ENCODE measurements at regions not wholly inside any gene's neighbourhood (a gene's known extent, or its start where the extent isn't known, plus 50 kb on each side); places are given as distances from the start of the nearest gene placed in this dataset.
"Not testable (repeated sequence)": the region's sequence is repeated elsewhere in the genome, so short reads cannot be mapped to it uniquely, and the experiment has no call there.

DNA sequence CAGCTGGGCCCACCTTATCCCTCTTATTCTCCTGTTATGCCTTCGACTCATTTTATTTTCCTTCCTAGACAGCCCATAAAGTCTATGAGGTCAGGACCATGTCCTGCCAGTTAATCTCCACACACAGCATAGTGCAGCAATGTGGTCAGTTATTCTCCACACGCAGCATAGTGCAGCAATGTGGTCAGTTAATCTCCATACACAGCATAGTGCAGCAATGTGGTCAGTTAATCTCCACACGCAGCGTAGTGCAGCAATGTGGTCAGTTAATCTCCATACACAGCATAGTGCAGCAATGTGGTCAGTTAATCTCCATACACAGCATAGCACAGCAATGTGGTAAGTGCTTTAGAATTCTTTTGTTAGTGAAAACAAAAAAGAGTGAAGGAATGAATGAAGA, 77.8 kb downstream of the TEX36 start:
- H3K4me1 ChIP-seq (ENCODE audit: control insufficient read depth, insufficient read depth, low read length): no peaks in the 10 kb centered on the region
- DNase-seq: no peak
- no peaks in the 10 kb centered on the region for H3K36me3 ChIP-seq (ENCODE audit: control insufficient read depth, insufficient read depth, low read length)
- no peak overlapping the region for H3K4me3 ChIP-seq (ENCODE audit: low read length)
- peaks cover under 1% of the 10 kb centered on the region for H3K9me3 ChIP-seq (ENCODE audit: control insufficient read depth, low read depth, low read length)
- WGBS (ENCODE audit: insufficient coverage, low lambda C conversion rate): no CpG with 5 or more reads among the region's 4 CpGs
- H3K27me3 ChIP-seq (ENCODE audit: control insufficient read depth, insufficient read depth, low read length): no peaks in the 10 kb centered on the region
- H3K27ac ChIP-seq (ENCODE audit: low read length): no peak overlapping the region

GRCh38 chr10:125602825-125603224, 80.1 kb downstream of the TEX36 start:
- H3K27ac ChIP-seq (ENCODE audit: low read length): no peak overlapping the region
- no peaks in the 10 kb centered on the region for H3K4me1 ChIP-seq (ENCODE audit: control insufficient read depth, insufficient read depth, low read length)
- no peak for DNase-seq
- H3K36me3 ChIP-seq (ENCODE audit: control insufficient read depth, insufficient read depth, low read length): no peaks in the 10 kb centered on the region
- WGBS (ENCODE audit: insufficient coverage, low lambda C conversion rate): no CpG with 5 or more reads among the region's 13 CpGs
- H3K27me3 ChIP-seq (ENCODE audit: control insufficient read depth, insufficient read depth, low read length): no peaks in the 10 kb centered on the region
- H3K4me3 ChIP-seq (ENCODE audit: low read length): no peak overlapping the region
- H3K9me3 ChIP-seq (ENCODE audit: control insufficient read depth, low read depth, low read length): peaks cover 2% of the 10 kb centered on the region

- 80% methylated on average over 1 of the region's 4 CpGs for WGBS (ENCODE audit: insufficient coverage, low lambda C conversion rate)
Observed at GRCh38 chr10:125599194-125599593, 83.8 kb downstream of the TEX36 start.

DNA sequence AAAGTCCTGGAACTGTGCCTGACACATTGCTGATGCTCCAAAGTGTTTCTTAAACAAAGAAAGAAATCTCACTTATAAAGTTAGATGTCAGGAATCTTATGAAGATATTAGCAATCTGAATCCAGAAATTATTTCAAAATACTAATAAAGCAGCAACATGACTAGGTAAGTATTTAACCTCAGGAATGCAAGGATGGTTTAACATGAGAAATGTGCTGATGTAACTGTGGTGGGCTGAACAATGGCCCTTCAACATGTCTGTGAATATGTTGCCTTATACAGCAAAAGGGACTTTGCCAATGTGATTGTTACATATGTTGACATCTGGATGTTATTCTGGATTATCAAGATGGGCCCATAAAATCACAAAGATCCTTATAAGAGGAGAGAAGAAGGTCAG, 87.1 kb downstream of the TEX36 start:
- Histone ChIP-seq H3K4me3 (ENCODE audit: low read length) (no peak overlapping the region), H3K9me3 (ENCODE audit: control insufficient read depth, low read depth, low read length) (peaks cover 2% of the 10 kb centered on the region), H3K36me3 (ENCODE audit: control insufficient read depth, insufficient read depth, low read length) (no peaks in the 10 kb centered on the region), H3K4me1 (ENCODE audit: control insufficient read depth, insufficient read depth, low read length) (no peaks in the 10 kb centered on the region), H3K27ac (ENCODE audit: low read length) (no peak overlapping the region), H3K27me3 (ENCODE audit: control insufficient read depth, insufficient read depth, low read length) (no peaks in the 10 kb centered on the region)
- no peak for DNase-seq

More at GRCh38 chr10:125599194-125599593, 83.8 kb downstream of the TEX36 start:
- no peak overlapping the region for H3K4me3 ChIP-seq (ENCODE audit: low read length)
- no peaks in the 10 kb centered on the region for H3K36me3 ChIP-seq (ENCODE audit: control insufficient read depth, insufficient read depth, low read length)
- H3K4me1 ChIP-seq (ENCODE audit: control insufficient read depth, insufficient read depth, low read length): no peaks in the 10 kb centered on the region
- peaks cover 2% of the 10 kb centered on the region for H3K9me3 ChIP-seq (ENCODE audit: control insufficient read depth, low read depth, low read length)
- DNase-seq: no peak
- no peak overlapping the region for H3K27ac ChIP-seq (ENCODE audit: low read length)
- H3K27me3 ChIP-seq (ENCODE audit: control insufficient read depth, insufficient read depth, low read length): no peaks in the 10 kb centered on the region

DNA sequence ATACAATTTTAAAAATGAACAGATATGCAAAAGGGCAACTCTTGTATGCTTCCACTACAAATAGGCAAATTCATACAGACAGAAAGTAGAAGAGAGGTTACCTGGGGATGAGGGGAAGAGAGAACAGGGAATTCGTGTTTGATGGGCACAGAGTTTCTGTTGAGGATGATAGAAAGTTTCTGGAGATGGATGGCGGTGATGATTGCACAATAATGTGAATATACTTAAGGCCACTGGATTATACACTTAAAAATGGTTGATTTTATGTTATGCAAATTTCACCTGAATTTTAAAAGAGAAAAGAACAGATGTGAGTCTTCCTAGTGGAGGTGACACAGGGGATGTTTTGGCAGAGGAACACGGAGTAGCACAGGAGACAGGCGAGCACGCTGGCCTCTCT, 89.3 kb downstream of the TEX36 start:
- DNase-seq: no peak
- Histone ChIP-seq H3K27ac (ENCODE audit: low read length) (no peak overlapping the region), H3K27me3 (ENCODE audit: control insufficient read depth, insufficient read depth, low read length) (no peaks in the 10 kb centered on the region), H3K4me1 (ENCODE audit: control insufficient read depth, insufficient read depth, low read length) (no peaks in the 10 kb centered on the region), H3K36me3 (ENCODE audit: control insufficient read depth, insufficient read depth, low read length) (no peaks in the 10 kb centered on the region), H3K9me3 (ENCODE audit: control insufficient read depth, low read depth, low read length) (no peaks in the 10 kb centered on the region), H3K4me3 (ENCODE audit: low read length) (no peak overlapping the region)
- WGBS (ENCODE audit: insufficient coverage, low lambda C conversion rate): no CpG with 5 or more reads among the region's 5 CpGs

DNA sequence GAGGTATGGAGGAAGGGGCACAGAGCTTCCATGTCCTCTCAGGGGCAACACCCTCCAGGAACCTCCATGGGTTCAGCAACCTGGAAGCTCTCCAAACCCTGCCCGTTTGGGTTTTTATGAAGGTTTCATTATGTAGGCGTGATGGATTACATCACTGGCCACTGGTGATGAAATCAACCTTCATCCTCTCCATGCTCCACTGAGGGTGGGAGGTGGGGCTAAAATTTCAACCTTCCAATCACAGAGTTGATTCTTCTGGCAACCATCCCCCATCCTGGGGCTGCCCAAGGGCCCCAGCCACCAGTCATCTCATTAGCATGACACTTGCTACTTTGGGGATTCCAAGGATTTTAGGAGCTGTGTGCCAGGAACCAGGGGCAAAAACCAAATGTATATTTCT, 90.1 kb downstream of the TEX36 start:
- Histone ChIP-seq H3K36me3 (ENCODE audit: control insufficient read depth, insufficient read depth, low read length) (no peaks in the 10 kb centered on the region), H3K4me3 (ENCODE audit: low read length) (no peak overlapping the region), H3K27me3 (ENCODE audit: control insufficient read depth, insufficient read depth, low read length) (no peaks in the 10 kb centered on the region), H3K9me3 (ENCODE audit: control insufficient read depth, low read depth, low read length) (no peaks in the 10 kb centered on the region), H3K4me1 (ENCODE audit: control insufficient read depth, insufficient read depth, low read length) (no peaks in the 10 kb centered on the region), H3K27ac (ENCODE audit: low read length) (no peak overlapping the region)
- no peak for DNase-seq
- WGBS (ENCODE audit: insufficient coverage, low lambda C conversion rate): no CpG with 5 or more reads among the region's 2 CpGs

GRCh38 chr10:125591886-125592285, 91.1 kb downstream of the TEX36 start:
- no peaks in the 10 kb centered on the region for H3K36me3 ChIP-seq (ENCODE audit: control insufficient read depth, insufficient read depth, low read length)
- no peaks in the 10 kb centered on the region for H3K27me3 ChIP-seq (ENCODE audit: control insufficient read depth, insufficient read depth, low read length)
- H3K9me3 ChIP-seq (ENCODE audit: control insufficient read depth, low read depth, low read length): no peaks in the 10 kb centered on the region
- 40% methylated on average over 1 of the region's 7 CpGs for WGBS (ENCODE audit: insufficient coverage, low lambda C conversion rate)
- no peak overlapping the region for H3K4me3 ChIP-seq (ENCODE audit: low read length)
- no peak overlapping the region for H3K27ac ChIP-seq (ENCODE audit: low read length)
- no peaks in the 10 kb centered on the region for H3K4me1 ChIP-seq (ENCODE audit: control insufficient read depth, insufficient read depth, low read length)
- DNase-seq: no peak

DNA sequence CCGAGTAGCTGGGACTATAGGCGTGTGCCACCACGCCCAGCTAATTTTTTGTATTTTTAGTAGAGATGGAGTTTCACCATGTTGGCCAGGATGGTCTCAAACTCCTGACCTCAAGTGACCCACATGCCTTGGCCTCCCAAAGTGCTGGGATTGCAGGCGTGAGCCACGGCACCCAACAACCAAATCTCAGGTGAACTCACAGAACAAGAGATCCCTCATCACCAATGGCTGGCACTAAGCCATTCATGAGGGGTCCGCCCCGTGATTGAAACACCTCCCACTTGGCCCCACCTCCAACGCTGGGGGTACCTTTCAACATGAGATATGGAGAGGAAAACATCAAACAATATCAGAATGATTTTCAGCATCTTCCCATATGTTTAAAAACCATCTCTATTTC, 94.2 kb downstream of the TEX36 start:
- not testable (repeated sequence) for DNase-seq; H3K4me1 ChIP-seq (ENCODE audit: control insufficient read depth, insufficient read depth, low read length); H3K27ac ChIP-seq (ENCODE audit: low read length); H3K9me3 ChIP-seq (ENCODE audit: control insufficient read depth, low read depth, low read length); H3K36me3 ChIP-seq (ENCODE audit: control insufficient read depth, insufficient read depth, low read length); H3K27me3 ChIP-seq (ENCODE audit: control insufficient read depth, insufficient read depth, low read length); H3K4me3 ChIP-seq (ENCODE audit: low read length)
- WGBS (ENCODE audit: insufficient coverage, low lambda C conversion rate): no CpG with 5 or more reads among the region's 8 CpGs

- Histone ChIP-seq H3K27ac (ENCODE audit: low read length) (no peak overlapping the region), H3K36me3 (ENCODE audit: control insufficient read depth, insufficient read depth, low read length) (no peaks in the 10 kb centered on the region), H3K27me3 (ENCODE audit: control insufficient read depth, insufficient read depth, low read length) (peaks cover 2% of the 10 kb centered on the region), H3K4me3 (ENCODE audit: low read length) (no peak overlapping the region), H3K4me1 (ENCODE audit: control insufficient read depth, insufficient read depth, low read length) (no peaks in the 10 kb centered on the region), H3K9me3 (ENCODE audit: control insufficient read depth, low read depth, low read length) (no peaks in the 10 kb centered on the region)
- DNase-seq: no peak
- WGBS (ENCODE audit: insufficient coverage, low lambda C conversion rate): no CpG with 5 or more reads among the region's 4 CpGs
Observed at GRCh38 chr10:125584954-125585353, 98.0 kb downstream of the TEX36 start.

- Histone ChIP-seq H3K9me3 (ENCODE audit: control insufficient read depth, low read depth, low read length) (no peaks in the 10 kb centered on the region), H3K36me3 (ENCODE audit: control insufficient read depth, insufficient read depth, low read length) (no peaks in the 10 kb centered on the region), H3K27ac (ENCODE audit: low read length) (no peak overlapping the region), H3K27me3 (ENCODE audit: control insufficient read depth, insufficient read depth, low read length) (peaks cover 4% of the 10 kb centered on the region), H3K4me3 (ENCODE audit: low read length) (no peak overlapping the region), H3K4me1 (ENCODE audit: control insufficient read depth, insufficient read depth, low read length) (no peaks in the 10 kb centered on the region)
- WGBS (ENCODE audit: insufficient coverage, low lambda C conversion rate): no CpG with 5 or more reads among the region's 7 CpGs
- no peak for DNase-seq
Observed at GRCh38 chr10:125578658-125579315, 104.2 kb downstream of the TEX36 start.

- DNase-seq: no peak
- Histone ChIP-seq H3K36me3 (ENCODE audit: control insufficient read depth, insufficient read depth, low read length) (no peaks in the 10 kb centered on the region), H3K9me3 (ENCODE audit: control insufficient read depth, low read depth, low read length) (no peaks in the 10 kb centered on the region), H3K27ac (ENCODE audit: low read length) (no peak overlapping the region), H3K4me3 (ENCODE audit: low read length) (no peak overlapping the region), H3K4me1 (ENCODE audit: control insufficient read depth, insufficient read depth, low read length) (no peaks in the 10 kb centered on the region), H3K27me3 (ENCODE audit: control insufficient read depth, insufficient read depth, low read length) (peaks cover 2% of the 10 kb centered on the region)
- WGBS (ENCODE audit: insufficient coverage, low lambda C conversion rate): no CpG with 5 or more reads among the region's 4 CpGs
Observed at GRCh38 chr10:125575843-125576242, 107.1 kb downstream of the TEX36 start.

Data from large intestine (tissue), 3 donors.